ENCODE measurements at regions not wholly inside any gene's neighbourhood (a gene's known extent, or its start where the extent isn't known, plus 50 kb on each side); places are given as distances from the start of the nearest gene placed in this dataset.

GRCh38 chr5:3336666-3337065 is 259.0 kb upstream of the IRX1 start:
- TF ChIP-seq ZFX (IDR thresholded peaks at IDR 0.05; ENCODE audit: borderline replicate concordance) (no peak), CTCF (IDR thresholded peaks at IDR 0.05) (no peak)
- H3K27ac ChIP-seq = no peak overlapping the region

- TF ChIP-seq ZFX (IDR thresholded peaks at IDR 0.05; ENCODE audit: borderline replicate concordance) (no peak), CTCF (IDR thresholded peaks at IDR 0.05) (no peak)
- no peak overlapping the region for H3K27ac ChIP-seq
These were observed 260.3 kb upstream of the IRX1 start for GRCh38 chr5:3335301-3335700.

- no peak overlapping the region for H3K27ac ChIP-seq
- TF ChIP-seq ZFX (IDR thresholded peaks at IDR 0.05; ENCODE audit: borderline replicate concordance) = no peak
These were observed 261.8 kb upstream of the IRX1 start for GRCh38 chr5:3333836-3334235.

GRCh38 chr5:3333105-3333504 is 262.5 kb upstream of the IRX1 start:
- H3K27ac ChIP-seq = no peak overlapping the region
- TF ChIP-seq ZFX (IDR thresholded peaks at IDR 0.05; ENCODE audit: borderline replicate concordance) (no peak), CTCF (IDR thresholded peaks at IDR 0.05) (no peak)

- H3K27ac ChIP-seq = no peak overlapping the region
- no peak for TF ChIP-seq CTCF (IDR thresholded peaks at IDR 0.05)
- TF ChIP-seq ZFX (IDR thresholded peaks at IDR 0.05; ENCODE audit: borderline replicate concordance) = no peak
These were observed 263.8 kb upstream of the IRX1 start for GRCh38 chr5:3331819-3332218.

GRCh38 chr5:3330442-3330841 is 265.2 kb upstream of the IRX1 start:
- no peak for TF ChIP-seq CTCF (IDR thresholded peaks at IDR 0.05)
- H3K27ac ChIP-seq = no peak overlapping the region

GRCh38 chr5:3329427-3329826 is 266.2 kb upstream of the IRX1 start:
- TF ChIP-seq CTCF (IDR thresholded peaks at IDR 0.05) (no peak), ZFX (IDR thresholded peaks at IDR 0.05; ENCODE audit: borderline replicate concordance) (no peak)
- H3K27ac ChIP-seq = no peak overlapping the region

GRCh38 chr5:3326841-3327232 is 268.8 kb upstream of the IRX1 start:
- TF ChIP-seq ZFX (IDR thresholded peaks at IDR 0.05; ENCODE audit: borderline replicate concordance) (no peak), CTCF (IDR thresholded peaks at IDR 0.05) (no peak)

More at GRCh38 chr5:3326841-3327232, 268.8 kb upstream of the IRX1 start:
- H3K27ac ChIP-seq = no peak overlapping the region
